Heart left ventricle (tissue), 16 donors: ENCODE measurements at regions not wholly inside any gene's neighbourhood (a gene's known extent, or its start where the extent isn't known, plus 50 kb on each side); places are given as distances from the start of the nearest gene placed in this dataset.

Source experiments
- ATAC-seq, 4 donors: fragments of 200-7000 bp; cut with Tn5 transposase; one replicate each; pipeline ENCODE4 v1.9.1; 2020 to 2022; ENCODE audit warnings: moderate library complexity in 4 of 4, mild to moderate bottlenecking in 3 of 4, moderate number of reproducible peaks in 1 of 4
- DNase-seq, 5 donors: peaks; one replicate each; pipeline ENCODE4 v3.0.0-alpha.2; 2020
- H3K27ac ChIP-seq, 12 donors: fragments of 200-600 bp; sonication (generic) in 4 of 12; one replicate each; pipeline versions ENCODE4 v1.5.0 to v1.8.0; 2016 to 2022; ENCODE audit warnings: mild to moderate bottlenecking in 2 of 12
- H3K27me3 ChIP-seq, 9 donors: fragments of 200-600 bp; sonication (generic) in 2 of 9; one replicate each; pipeline versions ENCODE4 v1.5.1 to v1.8.0; 2016 to 2022; ENCODE audit warnings: mild to moderate bottlenecking in 3 of 9
- H3K36me3 ChIP-seq, 9 donors: fragments of 200-600 bp; sonication (generic) in 2 of 9; one replicate each; pipeline versions ENCODE4 v1.5.0 to v1.8.0; 2018 to 2022; ENCODE audit warnings: mild to moderate bottlenecking in 2 of 9
- H3K4me1 ChIP-seq, 12 donors: fragments of 200-600 bp; sonication (generic) in 4 of 12; one replicate each; pipeline versions ENCODE4 v1.5.0 to v1.8.0; 2016 to 2022; ENCODE audit warnings: mild to moderate bottlenecking in 3 of 12
- H3K4me3 ChIP-seq, 12 donors: fragments of 200-600 bp; sonication (generic) in 4 of 12; one replicate each; pipeline versions ENCODE4 v1.5.0 to v1.8.0; 2017 to 2022; ENCODE audit warnings: mild to moderate bottlenecking in 9 of 12, moderate library complexity in 4 of 12
- H3K9me3 ChIP-seq, 12 donors: fragments of 200-600 bp; sonication (generic) in 4 of 12; one replicate each; pipeline versions ENCODE4 v1.5.0 to v1.8.0; 2016 to 2022; ENCODE audit warnings: mild to moderate bottlenecking in 1 of 12
- POLR2A ChIP-seq, 2 donors: fragments of 450-650 bp; IDR thresholded peaks; one replicate each; pipeline ENCODE4 v1.6.1; 2017; ENCODE audit warnings: antibody characterized with exemption in 2 of 2, mild to moderate bottlenecking in 2 of 2, moderate library complexity in 2 of 2
- WGBS, 4 donors: extraction: QIAGEN DNeasy Blood & Tissue Kit in 2 of 4; methylation state at CpG; one replicate each; pipeline versions ENCODE4 v1.1.5 to v1.1.7; 2013 to 2018; 5-methylcytosine and 5-hydroxymethylcytosine counted together
- intact Hi-C, 10 donors: fragments of 100-400 bp; cut with DNase I; formaldehyde crosslinking; loops; one replicate each; pipeline versions ENCODE4 v1.11.1 to v1.14.2; 2022
- TF ChIP-seq, protein P1 (sequence below), 12 donors: fragments of 200-600 bp; sonication (generic) in 4 of 12; IDR thresholded peaks; one replicate each; pipeline versions ENCODE4 v1.5.0 to v1.8.0; 2018 to 2022; ENCODE audit warnings: antibody characterized with exemption in 12 of 12, mild to moderate bottlenecking in 5 of 12
- donor health status: ischemic (EF 13 %, LVEDD 7.1; RV severe dilation, severe dysfunction).
- donor health status: healthy with polysubstance abuse.
- donor health status: DM: no; HTN: yes; CAD: no.
- donor health status: DM: no; HTN: no; CAD: no.
- donor health status: ischemic (EF 25% LVEDD 6.9; RV normal size, moderate dysfunction).
- donor health status: ischemic (EF 25% LVEDD 5.7; RV mildly dilated, moderate dysfunction).
- donor health status: healthy.
- donor health status: DM: yes; HTN: yes; CAD: no.
- donor health status: ischemic (EF 35%, LVEDD 5.7; RV mildly dilated, moderate dysfunction).
- donor health status: nonischemic (EF 11% LVEDD 7.7; RV severe dilation, severe dysfunction).
- donor health status: DM: yes; HTN: yes; CAD: no.
- donor health status: PGD.
- donor health status: ischemic (EF 29% LVEDD 5.4; RV normal size, mild dysfunction).
- donor health status: nonischemic (EF 23%, LVEDD 6.1; RV moderate dilation, normal function).

DNA sequence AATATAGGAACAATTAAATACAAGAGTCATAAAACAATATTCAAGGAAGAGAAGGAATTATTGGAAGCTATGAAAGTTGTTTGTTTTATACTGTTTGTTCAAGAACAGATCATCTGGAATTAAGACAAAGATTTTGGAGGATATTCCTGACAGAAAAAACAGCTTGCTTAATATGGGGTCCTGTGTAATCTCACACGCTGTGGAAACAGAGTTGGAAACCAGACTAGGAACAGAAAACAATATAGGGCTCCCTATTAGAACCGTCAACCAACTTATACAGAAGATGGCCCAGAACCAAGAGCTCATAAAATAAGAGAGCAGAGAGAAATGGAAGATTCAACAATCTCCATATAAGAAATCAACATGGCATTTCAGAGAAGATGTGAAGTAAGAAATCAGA, 156.0 kb downstream of the PCDH18 start:
- WGBS, 4 donors, result 54 to 74% (median 66%) methylated on average over 2 of the region's 2 CpGs

DNA sequence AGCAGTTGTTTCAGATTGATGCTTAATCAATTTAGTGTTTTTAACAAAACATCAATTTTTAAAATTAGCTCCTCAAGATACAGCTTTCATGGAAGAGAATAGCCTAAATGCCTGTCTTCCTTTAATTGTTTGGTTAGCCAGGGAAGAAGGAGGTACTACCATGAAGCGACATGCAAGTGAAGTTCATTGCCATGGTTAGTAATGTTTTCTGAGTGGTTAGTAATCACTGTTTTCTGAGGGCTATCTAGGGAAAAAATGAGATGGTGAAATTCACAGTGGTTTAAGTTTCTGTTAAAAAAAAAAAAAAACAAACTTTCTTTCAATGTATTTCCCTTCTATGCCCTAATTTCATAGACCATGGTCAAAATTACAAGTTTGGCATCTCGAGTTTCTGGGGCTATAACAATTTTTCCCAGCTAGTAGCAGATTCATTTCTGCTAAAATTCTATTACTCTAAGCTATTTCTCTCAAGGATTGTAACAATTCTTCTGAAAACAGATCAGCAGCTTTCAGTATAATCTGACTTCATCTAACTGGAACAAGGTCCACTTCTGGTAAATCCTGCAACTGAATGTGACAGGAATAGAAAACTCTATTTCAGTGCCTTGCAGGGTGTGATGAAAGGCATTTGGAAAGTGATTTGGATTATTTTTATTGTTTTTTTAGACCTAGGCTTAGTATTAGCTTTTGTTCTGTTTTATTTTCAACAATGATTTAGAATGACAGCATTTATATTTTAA, 157.0 kb downstream of the PCDH18 start:
- DNase-seq, result no peak
- Histone ChIP-seq H3K4me1 (peaks cover 0 to 10% (median 0%) of the 10 kb centered on the region in 12 donors), H3K27me3 (no peaks in the 10 kb centered on the region), H3K27ac (peak overlapping the region in 4 of 12 donors; percentile 2 to 47 (median 22)), H3K9me3 (no peaks in the 10 kb centered on the region), H3K4me3 (no peak overlapping the region), H3K36me3 (no peaks in the 10 kb centered on the region)
- 61 to 71% (median 70%) methylated on average over 2 of the region's 2 CpGs for WGBS, 4 donors
- TF ChIP-seq, protein P1, sequence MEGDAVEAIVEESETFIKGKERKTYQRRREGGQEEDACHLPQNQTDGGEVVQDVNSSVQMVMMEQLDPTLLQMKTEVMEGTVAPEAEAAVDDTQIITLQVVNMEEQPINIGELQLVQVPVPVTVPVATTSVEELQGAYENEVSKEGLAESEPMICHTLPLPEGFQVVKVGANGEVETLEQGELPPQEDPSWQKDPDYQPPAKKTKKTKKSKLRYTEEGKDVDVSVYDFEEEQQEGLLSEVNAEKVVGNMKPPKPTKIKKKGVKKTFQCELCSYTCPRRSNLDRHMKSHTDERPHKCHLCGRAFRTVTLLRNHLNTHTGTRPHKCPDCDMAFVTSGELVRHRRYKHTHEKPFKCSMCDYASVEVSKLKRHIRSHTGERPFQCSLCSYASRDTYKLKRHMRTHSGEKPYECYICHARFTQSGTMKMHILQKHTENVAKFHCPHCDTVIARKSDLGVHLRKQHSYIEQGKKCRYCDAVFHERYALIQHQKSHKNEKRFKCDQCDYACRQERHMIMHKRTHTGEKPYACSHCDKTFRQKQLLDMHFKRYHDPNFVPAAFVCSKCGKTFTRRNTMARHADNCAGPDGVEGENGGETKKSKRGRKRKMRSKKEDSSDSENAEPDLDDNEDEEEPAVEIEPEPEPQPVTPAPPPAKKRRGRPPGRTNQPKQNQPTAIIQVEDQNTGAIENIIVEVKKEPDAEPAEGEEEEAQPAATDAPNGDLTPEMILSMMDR (IDR thresholded peaks at IDR 0.05), result no peak
- TF ChIP-seq POLR2A (IDR thresholded peaks at IDR 0.05), result no peak
- intact Hi-C loops, result no loop called here
- ATAC-seq, result peak in 1 of 4 donors; percentile 28

More for the DNA sequence above, 156.0 kb downstream of the PCDH18 start:
- no peak for TF ChIP-seq POLR2A (IDR thresholded peaks at IDR 0.05)
- TF ChIP-seq, protein P1 (IDR thresholded peaks at IDR 0.05), result no peak
- H3K4me1 ChIP-seq, result peaks cover 0 to 10% (median 0%) of the 10 kb centered on the region in 12 donors
- ATAC-seq, result no peak
- H3K36me3 ChIP-seq, result no peaks in the 10 kb centered on the region
- no peak overlapping the region for H3K4me3 ChIP-seq
- no peaks in the 10 kb centered on the region for H3K9me3 ChIP-seq
- intact Hi-C loops, result no loop called here
- no peak for DNase-seq
- H3K27ac ChIP-seq, result peak overlapping the region in 1 of 12 donors; percentile 32
- no peaks in the 10 kb centered on the region for H3K27me3 ChIP-seq

DNA sequence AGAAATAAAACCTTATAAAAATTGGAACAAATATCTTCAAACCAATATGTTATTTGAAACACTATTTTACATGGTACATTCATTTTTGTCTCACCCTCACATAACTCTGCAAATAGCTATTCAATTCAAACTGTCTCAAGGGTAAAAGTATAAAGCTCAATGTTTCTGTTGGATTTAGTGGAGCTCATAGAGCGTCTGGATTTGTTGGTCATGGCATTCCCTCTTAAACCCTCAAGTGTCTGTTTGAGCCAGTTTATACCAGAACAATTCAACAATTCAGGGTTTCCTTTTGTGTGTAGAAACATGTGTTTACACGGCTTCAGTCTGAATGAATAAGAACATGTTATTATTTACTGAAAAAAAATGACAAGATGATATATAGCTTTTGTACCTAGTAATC, 161.6 kb downstream of the PCDH18 start:
- H3K36me3 ChIP-seq, result no peaks in the 10 kb centered on the region
- peak overlapping the region in 1 of 12 donors; percentile 39 for H3K27ac ChIP-seq
- H3K4me1 ChIP-seq, result peaks cover 0 to 10% (median 0%) of the 10 kb centered on the region in 12 donors

DNA sequence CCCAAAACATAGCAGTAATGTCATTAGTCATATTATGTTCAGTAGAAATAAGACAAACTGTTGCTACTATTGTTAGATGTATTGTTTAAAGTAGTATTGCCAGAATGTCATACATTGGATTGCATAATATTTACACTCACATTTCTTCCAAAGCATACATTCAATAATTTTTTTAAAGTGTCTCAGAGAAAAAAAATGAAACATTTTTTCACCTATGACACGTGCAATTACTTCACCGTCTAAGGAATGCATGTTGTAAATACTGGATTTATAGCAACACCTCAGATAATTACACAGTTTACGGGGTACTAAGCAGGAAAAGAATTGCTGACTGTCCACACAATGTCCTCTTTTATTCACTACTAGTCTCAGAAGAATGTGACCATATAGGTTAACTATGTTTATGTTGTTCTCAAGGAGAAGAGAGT, 162.1 kb downstream of the PCDH18 start:
- Histone ChIP-seq H3K4me3 (no peak overlapping the region), H3K9me3 (no peaks in the 10 kb centered on the region), H3K27me3 (no peaks in the 10 kb centered on the region), H3K4me1 (peaks cover 0 to 9% (median 0%) of the 10 kb centered on the region in 12 donors), H3K27ac (peak overlapping the region in 1 of 12 donors; percentile 39), H3K36me3 (no peaks in the 10 kb centered on the region)
- TF ChIP-seq, protein P1 (IDR thresholded peaks at IDR 0.05), result no peak
- no peak for TF ChIP-seq POLR2A (IDR thresholded peaks at IDR 0.05)
- DNase-seq (no peak), ATAC-seq (no peak)
- intact Hi-C loops, result no loop called here
- WGBS, 4 donors, result 81 to 84% (median 82%) methylated on average over 3 of the region's 3 CpGs

More for the DNA sequence above, 161.6 kb downstream of the PCDH18 start:
- 61 to 85% (median 81%) methylated on average over 2 of the region's 2 CpGs for WGBS, 4 donors
- no peak overlapping the region for H3K4me3 ChIP-seq
- ATAC-seq, result no peak
- H3K27me3 ChIP-seq, result no peaks in the 10 kb centered on the region
- DNase-seq, result no peak
- intact Hi-C loops, result no loop called here
- TF ChIP-seq, protein P1 (IDR thresholded peaks at IDR 0.05), result no peak
- TF ChIP-seq POLR2A (IDR thresholded peaks at IDR 0.05), result no peak
- no peaks in the 10 kb centered on the region for H3K9me3 ChIP-seq
